Ovary (tissue), 7 donors: ENCODE measurements at regions not wholly inside any gene's neighbourhood (a gene's known extent, or its start where the extent isn't known, plus 50 kb on each side); places are given as distances from the start of the nearest gene placed in this dataset.

Source experiments
- DNase-seq, 5 donors: peaks; one replicate each; pipeline ENCODE4 v3.0.0-alpha.2; 2019 to 2020
- H3K27ac ChIP-seq, 2 donors: fragments of 200-600 bp; one replicate each; pipeline versions ENCODE4 v1.5.1 to v1.8.0; 2019 to 2022
- H3K27me3 ChIP-seq: fragments of 200-600 bp; one replicate; pipeline ENCODE4 v1.8.0; 2022
- H3K36me3 ChIP-seq: fragments of 200-600 bp; sonication (generic); one replicate; pipeline ENCODE4 v1.5.1; 2019
- H3K4me1 ChIP-seq: one replicate; pipeline ENCODE4 v1.8.1; 2013; ENCODE audit warnings: mild to moderate bottlenecking, moderate library complexity; ENCODE audit not compliant: insufficient read depth
- H3K4me3 ChIP-seq: fragments of 200-600 bp; sonication (generic); one replicate; pipeline ENCODE4 v1.5.1; 2017
- H3K9me3 ChIP-seq, 2 donors: fragments of 200-600 bp in 1 of 2; sonication (generic) in 1 of 2; one replicate each; pipeline versions ENCODE4 v1.5.1 to v1.8.1; 2013 to 2019; ENCODE audit warnings: mild to moderate bottlenecking in 1 of 2, moderate library complexity in 1 of 2
- CTCF ChIP-seq, 3 donors: fragments of 450-650 bp in 2 of 3; fragments of 200-600 bp in 1 of 3; IDR thresholded peaks; one replicate each; pipeline versions ENCODE4 v1.5.1 to v1.8.0; 2016 to 2022; ENCODE audit warnings: antibody characterized with exemption in 3 of 3, mild to moderate bottlenecking in 1 of 3
- EP300 ChIP-seq: sonication (generic); formaldehyde crosslinking; IDR thresholded peaks from one replicate; pipeline ENCODE4 v1.6.1; 2017; ENCODE audit warnings: antibody characterized with exemption
- POLR2A ChIP-seq: fragments of 450-650 bp; IDR thresholded peaks from one replicate; pipeline ENCODE4 v1.6.1; 2017; ENCODE audit warnings: antibody characterized with exemption, mild to moderate bottlenecking, moderate library complexity
- WGBS, 3 donors: extraction: QIAGEN DNeasy Blood & Tissue Kit in 1 of 3; methylation state at CpG; one replicate each; pipeline versions ENCODE4 v1.1.5 to v1.1.7; 2013 to 2017; 5-methylcytosine and 5-hydroxymethylcytosine counted together
- intact Hi-C, 4 donors: fragments of 100-400 bp; cut with DNase I; formaldehyde crosslinking; loops; one replicate each; pipeline versions ENCODE4 v1.11.0 to v1.15.1; 2022 to 2023
- donor health status: DM: no; HTN: no; CAD: no; lungs with moderate emphysema.
- donor health status: DM: no; HTN: no; CAD: no.
- donor health status: Bipolar disorder and iron deficiency.
- donor health status: DM: no; HTN: no; CAD: no.
- donor health status: DM: yes; HTN: yes; CAD: no.

DNA sequence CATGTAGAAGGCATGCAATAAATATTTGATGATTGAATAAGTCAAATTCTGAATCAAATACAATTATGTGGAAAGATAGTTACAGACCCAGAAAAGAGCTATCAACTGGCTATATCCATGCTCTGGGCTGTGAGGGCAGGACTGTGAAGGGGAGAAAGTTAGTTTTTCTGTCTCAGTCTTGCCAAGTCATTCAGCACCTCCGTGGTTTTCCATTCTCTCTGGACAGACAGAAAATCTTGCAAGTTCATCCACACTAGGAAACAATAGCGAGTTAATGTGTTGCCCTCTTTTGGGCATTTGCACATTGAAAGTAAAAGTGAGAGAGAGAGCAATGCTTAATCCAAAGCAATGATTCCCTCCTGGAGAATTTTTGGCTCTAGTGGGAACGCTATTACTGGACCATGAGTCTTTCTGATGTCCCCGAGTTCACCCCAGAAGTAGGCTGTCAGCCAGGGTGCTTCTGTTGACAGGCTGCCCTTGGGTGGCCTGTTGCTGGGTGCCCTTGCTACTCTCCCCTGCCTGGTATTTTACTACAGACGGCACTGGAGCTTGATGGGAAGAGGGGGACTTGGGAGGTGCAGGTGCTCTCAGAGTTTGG lies 238.3 kb downstream of the LOXHD1 start:
- H3K4me1 ChIP-seq, result no peaks in the 10 kb centered on the region
- no peak for DNase-seq
- no peaks in the 10 kb centered on the region for H3K36me3 ChIP-seq
- 19 to 34% (median 19%) methylated on average over 5 of the region's 5 CpGs for WGBS, 3 donors
- no peaks in the 10 kb centered on the region for H3K9me3 ChIP-seq
- no peak overlapping the region for H3K27ac ChIP-seq
- H3K27me3 ChIP-seq, result no peaks in the 10 kb centered on the region
- intact Hi-C loops, result no loop called here
- TF ChIP-seq EP300 (no peak), POLR2A (no peak), CTCF (IDR thresholded peaks at IDR 0.05) (no peak)
- H3K4me3 ChIP-seq, result no peak overlapping the region

GRCh38 chr18:46419391-46420141 lies 237.5 kb downstream of the LOXHD1 start:
- H3K27me3 ChIP-seq, result no peaks in the 10 kb centered on the region
- intact Hi-C loops, result no loop called here
- no peak overlapping the region for H3K27ac ChIP-seq
- no peak for TF ChIP-seq CTCF (IDR thresholded peaks at IDR 0.05)
- no peak for TF ChIP-seq POLR2A
- TF ChIP-seq EP300, result no peak
- no peak for DNase-seq
- no peak overlapping the region for H3K4me3 ChIP-seq
- WGBS, 3 donors, result 73 to 78% (median 73%) methylated on average over 12 of the region's 12 CpGs
- H3K9me3 ChIP-seq, result no peaks in the 10 kb centered on the region
- no peaks in the 10 kb centered on the region for H3K36me3 ChIP-seq
- H3K4me1 ChIP-seq, result no peaks in the 10 kb centered on the region

- H3K36me3 ChIP-seq, result no peaks in the 10 kb centered on the region
- TF ChIP-seq POLR2A, result no peak
- TF ChIP-seq CTCF (IDR thresholded peaks at IDR 0.05), result no peak
- TF ChIP-seq EP300, result no peak
- no peaks in the 10 kb centered on the region for H3K27me3 ChIP-seq
- 63 to 68% (median 63%) methylated on average over 7 of the region's 7 CpGs for WGBS, 3 donors
- intact Hi-C loops, result no loop called here
- H3K27ac ChIP-seq, result no peak overlapping the region
- DNase-seq, result no peak
- H3K9me3 ChIP-seq, result no peaks in the 10 kb centered on the region
- H3K4me3 ChIP-seq, result no peak overlapping the region
- no peaks in the 10 kb centered on the region for H3K4me1 ChIP-seq
Measured at GRCh38 chr18:46421973-46422551, 235.0 kb downstream of the LOXHD1 start.

- DNase-seq, result no peak
- Histone ChIP-seq H3K27me3 (no peaks in the 10 kb centered on the region), H3K9me3 (no peaks in the 10 kb centered on the region), H3K36me3 (no peaks in the 10 kb centered on the region), H3K4me3 (no peak overlapping the region), H3K27ac (no peak overlapping the region), H3K4me1 (no peaks in the 10 kb centered on the region)
- no peak for TF ChIP-seq CTCF (IDR thresholded peaks at IDR 0.05)
- TF ChIP-seq EP300, result no peak
- TF ChIP-seq POLR2A, result no peak
- 68 to 78% (median 77%) methylated on average over 4 of the region's 4 CpGs for WGBS, 3 donors
- intact Hi-C loops, result no loop called here
Measured at GRCh38 chr18:46422552-46423055, 234.4 kb downstream of the LOXHD1 start.
